ENCODE measurements at regions not wholly inside any gene's neighbourhood (a gene's known extent, or its start where the extent isn't known, plus 50 kb on each side); places are given as distances from the start of the nearest gene placed in this dataset.

DNA sequence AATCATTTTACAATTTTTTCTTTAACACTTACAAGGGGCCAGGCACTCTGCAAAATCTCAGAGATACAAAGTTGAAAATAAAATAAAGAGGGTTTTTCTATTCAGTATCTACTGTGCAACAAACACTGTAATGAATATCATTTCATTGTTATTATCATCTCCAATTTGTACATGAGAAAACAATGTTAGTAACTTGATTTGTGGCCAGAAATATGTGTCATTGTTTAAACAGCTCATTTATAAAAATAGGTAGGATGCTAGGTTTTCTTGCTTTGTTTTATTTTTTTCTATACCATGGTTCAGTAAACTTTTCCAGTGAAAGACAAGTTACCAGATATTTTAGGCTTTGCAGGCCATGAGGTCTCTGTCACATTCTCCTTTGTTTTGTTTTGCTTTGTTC lies 318.1 kb upstream of the UBE2E2 start:
- no peak for TF ChIP-seq SIN3A (IDR thresholded peaks at IDR 0.05; ENCODE audit: borderline replicate concordance, insufficient read depth, low read length)
- no peak for TF ChIP-seq POLR2AphosphoS5 (IDR thresholded peaks at IDR 0.05; ENCODE audit: low read depth, low read length)
- TF ChIP-seq, protein P1, sequence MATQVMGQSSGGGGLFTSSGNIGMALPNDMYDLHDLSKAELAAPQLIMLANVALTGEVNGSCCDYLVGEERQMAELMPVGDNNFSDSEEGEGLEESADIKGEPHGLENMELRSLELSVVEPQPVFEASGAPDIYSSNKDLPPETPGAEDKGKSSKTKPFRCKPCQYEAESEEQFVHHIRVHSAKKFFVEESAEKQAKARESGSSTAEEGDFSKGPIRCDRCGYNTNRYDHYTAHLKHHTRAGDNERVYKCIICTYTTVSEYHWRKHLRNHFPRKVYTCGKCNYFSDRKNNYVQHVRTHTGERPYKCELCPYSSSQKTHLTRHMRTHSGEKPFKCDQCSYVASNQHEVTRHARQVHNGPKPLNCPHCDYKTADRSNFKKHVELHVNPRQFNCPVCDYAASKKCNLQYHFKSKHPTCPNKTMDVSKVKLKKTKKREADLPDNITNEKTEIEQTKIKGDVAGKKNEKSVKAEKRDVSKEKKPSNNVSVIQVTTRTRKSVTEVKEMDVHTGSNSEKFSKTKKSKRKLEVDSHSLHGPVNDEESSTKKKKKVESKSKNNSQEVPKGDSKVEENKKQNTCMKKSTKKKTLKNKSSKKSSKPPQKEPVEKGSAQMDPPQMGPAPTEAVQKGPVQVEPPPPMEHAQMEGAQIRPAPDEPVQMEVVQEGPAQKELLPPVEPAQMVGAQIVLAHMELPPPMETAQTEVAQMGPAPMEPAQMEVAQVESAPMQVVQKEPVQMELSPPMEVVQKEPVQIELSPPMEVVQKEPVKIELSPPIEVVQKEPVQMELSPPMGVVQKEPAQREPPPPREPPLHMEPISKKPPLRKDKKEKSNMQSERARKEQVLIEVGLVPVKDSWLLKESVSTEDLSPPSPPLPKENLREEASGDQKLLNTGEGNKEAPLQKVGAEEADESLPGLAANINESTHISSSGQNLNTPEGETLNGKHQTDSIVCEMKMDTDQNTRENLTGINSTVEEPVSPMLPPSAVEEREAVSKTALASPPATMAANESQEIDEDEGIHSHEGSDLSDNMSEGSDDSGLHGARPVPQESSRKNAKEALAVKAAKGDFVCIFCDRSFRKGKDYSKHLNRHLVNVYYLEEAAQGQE (IDR thresholded peaks at IDR 0.05; ENCODE audit: insufficient read depth in 1 of 2, low read depth in 2 of 2, low read length in 2 of 2) = no peak
- no peak for TF ChIP-seq TAF1 (IDR thresholded peaks at IDR 0.05; ENCODE audit: borderline replicate concordance, insufficient read depth, low read length)
- no peak for TF ChIP-seq FOXP2 (optimal IDR thresholded peaks at IDR 0.05; ENCODE audit: borderline replicate concordance, extremely low read depth, extremely low read length, insufficient read depth)
